ENCODE measurements at regions not wholly inside any gene's neighbourhood (a gene's known extent, or its start where the extent isn't known, plus 50 kb on each side); places are given as distances from the start of the nearest gene placed in this dataset.

- TF ChIP-seq POLR2A (IDR thresholded peaks at IDR 0.05) (no peak), CTCF (IDR thresholded peaks at IDR 0.05) (no peak), EP300 (IDR thresholded peaks at IDR 0.05; ENCODE audit: low read depth) (no peak), POLR2AphosphoS5 (IDR thresholded peaks at IDR 0.05) (no peak)
- intact Hi-C loops (cut with DNase I; ENCODE audit: low total_unique reads) (no loop called here), in situ Hi-C loops (cut with MboI; ENCODE audit: low pct_ligation_motif_present in 1 of 4, low pct_unique_long_range_greater_than_20kb in 1 of 4, low sequenced_read_pairs in 3 of 4) (no loop called here)
- Histone ChIP-seq H3K4me1 (peaks cover 0 to 14% (median 0%) of the 10 kb centered on the region in 4 donors), H3K36me3 (no peaks in the 10 kb centered on the region), H3K27ac (no peak overlapping the region), H3K9me3 (no peaks in the 10 kb centered on the region), H3K27me3 (no peaks in the 10 kb centered on the region), H3K4me3 (no peak overlapping the region)
- no peak for DNase-seq
- 70 to 74% methylated on average over 3 of the region's 3 CpGs for WGBS, 2 donors (ENCODE audit: low coverage in 1 of 2)
Observed at GRCh38 chr21:28106370-28106890, 886.2 kb downstream of the LTN1 start.

- no peaks in the 10 kb centered on the region for H3K36me3 ChIP-seq
- no peak for TF ChIP-seq POLR2AphosphoS5 (IDR thresholded peaks at IDR 0.05)
- no peak for TF ChIP-seq CTCF (IDR thresholded peaks at IDR 0.05)
- no peak for TF ChIP-seq EP300 (IDR thresholded peaks at IDR 0.05; ENCODE audit: low read depth)
- no peak for TF ChIP-seq POLR2A (IDR thresholded peaks at IDR 0.05)
- no peaks in the 10 kb centered on the region for H3K27me3 ChIP-seq
- H3K4me3 ChIP-seq = no peak overlapping the region
- DNase-seq = no peak
- H3K9me3 ChIP-seq = no peaks in the 10 kb centered on the region
- in situ Hi-C loops (cut with MboI; ENCODE audit: low pct_ligation_motif_present in 1 of 4, low pct_unique_long_range_greater_than_20kb in 1 of 4, low sequenced_read_pairs in 3 of 4) = no loop called here
- WGBS, 2 donors (ENCODE audit: low coverage in 1 of 2) = 45 to 53% methylated on average over 5 of the region's 5 CpGs
- peaks cover 0 to 9% (median 0%) of the 10 kb centered on the region in 4 donors for H3K4me1 ChIP-seq
- no peak overlapping the region for H3K27ac ChIP-seq
- intact Hi-C loops (cut with DNase I; ENCODE audit: low total_unique reads) = no loop called here
Observed at GRCh38 chr21:28104346-28104745, 888.3 kb downstream of the LTN1 start.

GRCh38 chr21:28100366-28100765 lies 892.3 kb downstream of the LTN1 start:
- no peak for TF ChIP-seq POLR2AphosphoS5 (IDR thresholded peaks at IDR 0.05)
- no peak overlapping the region for H3K4me3 ChIP-seq
- no peaks in the 10 kb centered on the region for H3K27me3 ChIP-seq
- H3K9me3 ChIP-seq = no peaks in the 10 kb centered on the region
- peaks cover 0 to 9% (median 0%) of the 10 kb centered on the region in 4 donors for H3K4me1 ChIP-seq
- no peaks in the 10 kb centered on the region for H3K36me3 ChIP-seq
- H3K27ac ChIP-seq = no peak overlapping the region
- intact Hi-C loops (cut with DNase I; ENCODE audit: low total_unique reads) = no loop called here
- 73 to 82% methylated on average over 5 of the region's 5 CpGs for WGBS, 2 donors (ENCODE audit: low coverage in 1 of 2)
- in situ Hi-C loops (cut with MboI; ENCODE audit: low pct_ligation_motif_present in 1 of 4, low pct_unique_long_range_greater_than_20kb in 1 of 4, low sequenced_read_pairs in 3 of 4) = no loop called here
- no peak for DNase-seq

GRCh38 chr21:28099001-28099705 lies 893.5 kb downstream of the LTN1 start:
- TF ChIP-seq POLR2AphosphoS5 (IDR thresholded peaks at IDR 0.05) (no peak), POLR2A (IDR thresholded peaks at IDR 0.05) (no peak), EP300 (IDR thresholded peaks at IDR 0.05; ENCODE audit: low read depth) (no peak), CTCF (IDR thresholded peaks at IDR 0.05) (no peak)
- Histone ChIP-seq H3K27me3 (no peaks in the 10 kb centered on the region), H3K9me3 (no peaks in the 10 kb centered on the region), H3K36me3 (no peaks in the 10 kb centered on the region), H3K27ac (no peak overlapping the region), H3K4me1 (peaks cover 0 to 2% (median 0%) of the 10 kb centered on the region in 4 donors), H3K4me3 (no peak overlapping the region)
- DNase-seq = no peak
- WGBS, 2 donors (ENCODE audit: low coverage in 1 of 2) = 30 to 47% methylated on average over 4 to 6 of the region's 6 CpGs
- intact Hi-C loops (cut with DNase I; ENCODE audit: low total_unique reads) = no loop called here
- in situ Hi-C loops (cut with MboI; ENCODE audit: low pct_ligation_motif_present in 1 of 4, low pct_unique_long_range_greater_than_20kb in 1 of 4, low sequenced_read_pairs in 3 of 4) = no loop called here

All from transverse colon (tissue), 4 donors.